K562 (cell line): ENCODE measurements at regions not wholly inside any gene's neighbourhood (a gene's known extent, or its start where the extent isn't known, plus 50 kb on each side); places are given as distances from the start of the nearest gene placed in this dataset.

Source experiments
- ATAC-seq: fragments of 200-7000 bp; cut with Tn5 transposase; 3 replicates; pipeline ENCODE4 v1.9.1; 2020; ENCODE audit warnings: moderate library complexity
- BruUV-seq: library from RNA; stranded (reverse); fragments of 400-500 nt; replicated peaks from 2 replicates; lab custom pipeline; 2021; lab: Mats Ljungman, UMichigan
- CTCF ChIA-PET: fragments of 300-600 bp; formaldehyde crosslinking; extraction: SDS; loops from one replicate; lab custom pipeline; 2021; ENCODE audit warnings: low intra/inter-chr PET ratio; lab: Yijun Ruan, JAX
- POLR2A ChIA-PET: fragments of 300-600, 350-650 bp; sonication (Branson Sonifier 250); formaldehyde crosslinking; extraction: SDS; loops from one replicate; lab custom pipeline; 2021; ENCODE audit warnings: antibody characterized with exemption, inconsistent platforms; lab: Yijun Ruan, JAX
- DNase-seq, 4 experiments: peaks; one replicate each; pipeline versions ENCODE4 v3.0.0 to v3.0.0-alpha.2; 2011 to 2018; ENCODE audit warnings: low spot score in 3 of 4, mixed read lengths in 3 of 4; ENCODE audit errors: extremely low read depth in 1 of 4
- FAIRE-seq: peaks from 2 replicates; lab custom pipeline; 2011; peaks lifted over from hg19 to GRCh38; lab: Jason Lieb, UNC
- H2AFZ ChIP-seq: 2 replicates; pipeline ENCODE4 v1.6.0; 2011; ENCODE audit warnings: low read depth, low read length, control low read depth, inconsistent platforms
- H3K27ac ChIP-seq: fragments of 200-600 bp; 3 replicates; pipeline ENCODE4 v1.8.0; 2011; ENCODE audit warnings: low read depth, mild to moderate bottlenecking, control low read depth, inconsistent platforms, low read length, moderate library complexity, mixed read lengths; ENCODE audit errors: extremely low read depth
- H3K27me3 ChIP-seq, 2 experiments: fragments of 300-600 bp in 1 of 2; 2 replicates in 1 of 2; 3 replicates in 1 of 2; pipeline versions ENCODE4 v1.6.0 to v1.8.0; 2011; ENCODE audit warnings: inconsistent platforms in 2 of 2, low read length in 2 of 2, mild to moderate bottlenecking in 1 of 2, mixed read lengths in 1 of 2, moderate library complexity in 1 of 2; ENCODE audit not compliant: control insufficient read depth in 2 of 2, insufficient read depth in 2 of 2
- H3K36me3 ChIP-seq: fragments of 300-600 bp; 3 replicates; pipeline ENCODE4 v1.8.0; 2011; ENCODE audit warnings: mild to moderate bottlenecking, low read length, inconsistent platforms; ENCODE audit not compliant: control insufficient read depth, insufficient read depth
- H3K4me1 ChIP-seq, 2 experiments: fragments of 200-600 bp in 1 of 2; replicated peaks in 1 of 2; 2 replicates in 1 of 2; 3 replicates in 1 of 2; pipeline versions ENCODE4 v1.5.1 to v1.8.0; 2011; ENCODE audit warnings: inconsistent platforms in 2 of 2, low read length in 2 of 2, mild to moderate bottlenecking in 1 of 2, mixed read lengths in 1 of 2, moderate library complexity in 1 of 2; ENCODE audit not compliant: control insufficient read depth in 2 of 2, insufficient read depth in 2 of 2
- H3K4me2 ChIP-seq: 2 replicates; pipeline ENCODE4 v1.6.1; 2011; ENCODE audit warnings: low read length, control low read depth, inconsistent platforms, mixed read lengths; ENCODE audit not compliant: insufficient read depth
- H3K4me3 ChIP-seq: fragments of 200-600 bp; sonication (generic), shearing (Covaris generic); 2 replicates; pipeline ENCODE4 v1.5.1; 2016; ENCODE audit warnings: control low read depth, inconsistent platforms
- H3K79me2 ChIP-seq: fragments of 200-600 bp; 3 replicates; pipeline ENCODE4 v1.8.0; 2011; ENCODE audit warnings: low read length, inconsistent platforms; ENCODE audit not compliant: control insufficient read depth, insufficient read depth
- H3K9ac ChIP-seq, 2 experiments: 2 replicates each; pipeline versions ENCODE4 v1.6.0 to v1.6.1; 2011; ENCODE audit warnings: low read depth in 2 of 2, low read length in 2 of 2, control low read depth in 1 of 2, inconsistent platforms in 1 of 2, mild to moderate bottlenecking in 1 of 2, mixed read lengths in 1 of 2; ENCODE audit not compliant: insufficient read depth in 1 of 2
- H3K9me1 ChIP-seq: one replicate; pipeline ENCODE4 v1.6.0; 2011; ENCODE audit warnings: inconsistent platforms, mild to moderate bottlenecking, low read length, moderate library complexity; ENCODE audit not compliant: control insufficient read depth, insufficient read depth
- H3K9me3 ChIP-seq: replicated peaks from 2 replicates; pipeline ENCODE4 v1.5.1; 2011; ENCODE audit warnings: low read depth, low read length, inconsistent platforms; ENCODE audit not compliant: control insufficient read depth, insufficient read depth
- H4K20me1 ChIP-seq: replicated peaks from 2 replicates; pipeline ENCODE4 v1.6.1; 2011; ENCODE audit warnings: low read length, inconsistent platforms, mixed read lengths; ENCODE audit not compliant: control insufficient read depth, insufficient read depth
- BRCA1 ChIP-seq, 2 experiments: fragments of 450-650 bp in 1 of 2; sonication (generic) in 1 of 2; formaldehyde crosslinking in 1 of 2; IDR thresholded peaks; 2 replicates each; pipeline versions ENCODE4 v1.5.0 to v1.6.1; 2017 to 2020; ENCODE audit warnings: mild to moderate bottlenecking in 1 of 2, missing genetic modification reagents in 1 of 2
- DACH1 ChIP-seq: fragments of 450-650 bp; IDR thresholded peaks from 2 replicates; pipeline ENCODE4 v1.6.1; 2018; ENCODE audit not compliant: partially characterized antibody
- ETS2 ChIP-seq: IDR thresholded peaks from 2 replicates; pipeline ENCODE4 v1.6.1; 2016; ENCODE audit warnings: borderline replicate concordance, missing genetic modification characterization, mild to moderate bottlenecking, moderate library complexity, missing compliant biosample characterization; ENCODE audit not compliant: poor library complexity, severe bottlenecking
- FIP1L1 ChIP-seq: fragments of 200-400 bp; formaldehyde crosslinking; IDR thresholded peaks from 2 replicates; pipeline ENCODE4 v1.6.1; 2018; ENCODE audit warnings: mild to moderate bottlenecking, low read depth, low read length; ENCODE audit not compliant: poor library complexity, severe bottlenecking
- FOS ChIP-seq: IDR thresholded peaks from 3 replicates; pipeline ENCODE4 v1.6.1; 2011; ENCODE audit not compliant: insufficient read length; ENCODE audit errors: extremely low read depth
- KAT2B ChIP-seq: IDR thresholded peaks from one replicate; pipeline ENCODE4 v1.6.1; 2012; ENCODE audit warnings: low read depth, mild to moderate bottlenecking, control low read depth, inconsistent platforms, low read length, moderate library complexity
- KDM2B ChIP-seq: fragments of 250-450 bp; sonication (Bioruptor Pico); IDR thresholded peaks from 2 replicates; pipeline ENCODE4 v1.8.0; 2021; ENCODE audit warnings: mild to moderate bottlenecking, moderate library complexity
- PML ChIP-seq: IDR thresholded peaks from 2 replicates; pipeline ENCODE4 v1.6.1; 2012; ENCODE audit warnings: low read length, inconsistent platforms
- RBM17 ChIP-seq: fragments of 200-400 bp; formaldehyde crosslinking; IDR thresholded peaks from 2 replicates; pipeline ENCODE4 v1.6.1; 2017; ENCODE audit warnings: low read depth, mild to moderate bottlenecking, low read length, borderline replicate concordance
- SRSF1 ChIP-seq: fragments of 200-400 bp; formaldehyde crosslinking; IDR thresholded peaks from 2 replicates; pipeline ENCODE4 v1.6.1; 2017; ENCODE audit warnings: mild to moderate bottlenecking, low read depth, low read length, moderate library complexity
- YY1 ChIP-seq, 3 experiments: IDR thresholded peaks; 2 replicates each; pipeline ENCODE4 v1.6.1; 2011; ENCODE audit warnings: low read length in 2 of 3, mild to moderate bottlenecking in 2 of 3, moderate library complexity in 2 of 3, borderline replicate concordance in 1 of 3, control low read depth in 1 of 3, low read depth in 1 of 3; ENCODE audit not compliant: insufficient read depth in 3 of 3, insufficient replicate concordance in 2 of 3, control insufficient read depth in 1 of 3, insufficient read length in 1 of 3; ENCODE audit errors: extremely low read depth in 1 of 3
- ZKSCAN8 ChIP-seq: fragments of 200-800 bp; sonication (Bioruptor generic); IDR thresholded peaks from 2 replicates; pipeline ENCODE4 v1.6.1; 2016; ENCODE audit warnings: missing genetic modification characterization, missing compliant biosample characterization
- ZNF197 ChIP-seq: fragments of 200-800 bp; sonication (Bioruptor generic); IDR thresholded peaks from 2 replicates; pipeline ENCODE4 v1.6.1; 2016; ENCODE audit warnings: low read depth, missing genetic modification characterization, missing compliant biosample characterization
- ZNF354B ChIP-seq: fragments of 250-450 bp; sonication (Bioruptor Pico); IDR thresholded peaks from 2 replicates; pipeline ENCODE4 v1.4.0; 2020
- ZNF384 ChIP-seq: IDR thresholded peaks from 2 replicates; pipeline ENCODE4 v1.6.1; 2012; ENCODE audit warnings: low read depth, low read length, improper control_type of control experiment
- ZNF639 ChIP-seq, 2 experiments: fragments of 200-800 bp in 1 of 2; sonication (Bioruptor generic) in 1 of 2; sonication (generic) in 1 of 2; formaldehyde crosslinking in 1 of 2; IDR thresholded peaks in 1 of 2; conservative IDR thresholded peaks in 1 of 2; 2 replicates each; pipeline versions ENCODE4 v1.5.0 to v1.6.1; 2016 to 2020; ENCODE audit warnings: missing compliant biosample characterization in 1 of 2, missing genetic modification characterization in 1 of 2, missing genetic modification reagents in 1 of 2
- in situ Hi-C: fragments of 300-500 bp; cut with MboI; formaldehyde crosslinking; loops from 4 replicates; pipeline ENCODE4 v1.15.0; 2018; ENCODE audit warnings: inconsistent platforms, mixed read lengths
- intact Hi-C: fragments of 100-400 bp; cut with micrococcal nuclease; formaldehyde crosslinking; loops from 2 replicates; pipeline ENCODE4 v1.14.2; 2022

GRCh38 chr9:75505654-75506053, 384.8 kb upstream of the PCSK5 start:
- no peaks in the 10 kb centered on the region for H3K4me1 ChIP-seq
- no peaks in the 10 kb centered on the region for H3K9me3 ChIP-seq
- H3K4me3 ChIP-seq, result no peak overlapping the region
- in situ Hi-C loops, result no loop called here
- H3K9ac ChIP-seq, result no peak overlapping the region
- no peak overlapping the region for H2AFZ ChIP-seq
- no peak overlapping the region for H3K4me2 ChIP-seq
- no peak for FAIRE-seq
- H4K20me1 ChIP-seq, result no peaks in the 10 kb centered on the region
- no peak for DNase-seq
- ChIA-PET POLR2A (no interaction called here), CTCF (no interaction called here)
- no peak for TF ChIP-seq ZNF354B (CRISPR knock-in tag)
- TF ChIP-seq SRSF1, result no peak
- no peak for TF ChIP-seq FIP1L1
- no peak for TF ChIP-seq ETS2 (tag)
- TF ChIP-seq KAT2B, result no peak
- TF ChIP-seq YY1 (IDR thresholded peaks at IDR 0.05; ENCODE audit: borderline replicate concordance in 1 of 3, control insufficient read depth in 1 of 3, extremely low read depth in 1 of 3, insufficient read depth in 3 of 3, insufficient read length in 1 of 3, insufficient replicate concordance in 2 of 3, low read depth in 1 of 3, low read length in 2 of 3), result no peak
- no peak for TF ChIP-seq ZNF639 (CRISPR knock-in tag; conservative IDR thresholded peaks at IDR 0.05 in 1 of 2, IDR thresholded peaks at IDR 0.05 in 1 of 2)
- no peak for TF ChIP-seq ZNF197 (CRISPR knock-in tag)
- no peak for TF ChIP-seq ZNF384
- no peak for TF ChIP-seq ZKSCAN8 (CRISPR knock-in tag)
- TF ChIP-seq BRCA1 (IDR thresholded peaks at IDR 0.05), result no peak
- no peak for TF ChIP-seq BRCA1 (CRISPR knock-in tag; IDR thresholded peaks at IDR 0.05)
- no peak for TF ChIP-seq FOS
- TF ChIP-seq PML, result no peak
- no peak for TF ChIP-seq DACH1
- no peak for TF ChIP-seq KDM2B (CRISPR knock-in tag)
- TF ChIP-seq RBM17, result no peak
- no TSS peak for BruUV-seq
- H3K9me1 ChIP-seq, result no peaks in the 10 kb centered on the region
- intact Hi-C loops, result no loop called here
- no peaks in the 10 kb centered on the region for H3K36me3 ChIP-seq
- H3K27me3 ChIP-seq, result no peaks in the 10 kb centered on the region
- H3K79me2 ChIP-seq, result no peaks in the 10 kb centered on the region
- no peak overlapping the region for H3K27ac ChIP-seq
- no peak for ATAC-seq
